GM23338 (cell line): ENCODE measurements at regions not wholly inside any gene's neighbourhood (a gene's known extent, or its start where the extent isn't known, plus 50 kb on each side); places are given as distances from the start of the nearest gene placed in this dataset.

Experiments used
- ATAC-seq: fragments of 200-7000 bp; cut with Tn5 transposase; 3 replicates; pipeline ENCODE4 v1.9.1; 2020
- DNase-seq: peaks from one replicate; pipeline ENCODE4 v3.0.0-alpha.2; 2015; ENCODE audit warnings: low spot score
- H2AFZ ChIP-seq: fragments of 200-600 bp; sonication (generic); 2 replicates; pipeline ENCODE4 v1.8.0; 2016; ENCODE audit warnings: antibody characterized with exemption, mild to moderate bottlenecking, moderate library complexity
- H3F3A ChIP-seq: fragments of 200-600 bp; sonication (generic); replicated peaks from 2 replicates; pipeline ENCODE4 v1.8.0; 2017; ENCODE audit warnings: antibody characterized with exemption, mixed run types, low read depth
- H3K27ac ChIP-seq: fragments of 200-600 bp; sonication (generic); 2 replicates; pipeline ENCODE4 v1.6.1; 2016; ENCODE audit warnings: low read depth
- H3K27me3 ChIP-seq: fragments of 200-600 bp; sonication (generic); 2 replicates; pipeline ENCODE4 v1.8.0; 2016; ENCODE audit warnings: mild to moderate bottlenecking, mixed run types, moderate library complexity; ENCODE audit not compliant: insufficient read depth
- H3K36me3 ChIP-seq: fragments of 200-600 bp; sonication (generic); 2 replicates; pipeline ENCODE4 v1.8.0; 2016; ENCODE audit warnings: mild to moderate bottlenecking; ENCODE audit not compliant: insufficient read depth
- H3K4me1 ChIP-seq: fragments of 200-600 bp; sonication (generic); 2 replicates; pipeline ENCODE4 v1.8.0; 2016; ENCODE audit warnings: mild to moderate bottlenecking, moderate library complexity; ENCODE audit not compliant: insufficient read depth
- H3K4me2 ChIP-seq: fragments of 200-600 bp; sonication (generic); 2 replicates; pipeline ENCODE4 v1.7.1; 2017; ENCODE audit warnings: mixed run types
- H3K4me3 ChIP-seq: fragments of 200-600 bp; sonication (generic); 2 replicates; pipeline ENCODE4 v1.6.1; 2016; ENCODE audit warnings: mixed run types
- H3K79me2 ChIP-seq: fragments of 200-600 bp; sonication (generic); replicated peaks from 2 replicates; pipeline ENCODE4 v1.8.0; 2017; ENCODE audit warnings: mild to moderate bottlenecking; ENCODE audit not compliant: insufficient read depth
- H3K9me2 ChIP-seq: fragments of 200-600 bp; sonication (generic); 2 replicates; pipeline ENCODE4 v1.8.0; 2017; ENCODE audit not compliant: insufficient read depth
- H4K20me1 ChIP-seq: fragments of 200-600 bp; sonication (generic); replicated peaks from 2 replicates; pipeline ENCODE4 v1.8.0; 2017; ENCODE audit warnings: mild to moderate bottlenecking; ENCODE audit not compliant: insufficient read depth
- H3K27ac Mint-ChIP-seq: 2 replicates; pipeline ENCODE4 v1.8.0; 2020; ENCODE audit warnings: inconsistent platforms, mild to moderate bottlenecking, moderate library complexity, mixed read lengths
- H3K27me3 Mint-ChIP-seq: 3 replicates; pipeline ENCODE4 v1.8.0; 2022; ENCODE audit warnings: low read depth, mild to moderate bottlenecking, moderate library complexity, mixed read lengths, inconsistent platforms; ENCODE audit not compliant: insufficient read depth, poor library complexity
- H3K36me3 Mint-ChIP-seq: 3 replicates; pipeline ENCODE4 v1.8.0; 2021; ENCODE audit warnings: low read depth, mild to moderate bottlenecking, inconsistent platforms, moderate library complexity, mixed read lengths
- H3K4me1 Mint-ChIP-seq: 3 replicates; pipeline ENCODE4 v1.8.0; 2020; ENCODE audit warnings: mild to moderate bottlenecking, inconsistent platforms, mixed read lengths
- H3K4me3 Mint-ChIP-seq: 3 replicates; pipeline ENCODE4 v1.8.0; 2021; ENCODE audit warnings: moderate library complexity, mild to moderate bottlenecking, inconsistent platforms, mixed read lengths
- H3K9me3 Mint-ChIP-seq: 3 replicates; pipeline ENCODE4 v1.8.0; 2020; ENCODE audit warnings: moderate library complexity, mild to moderate bottlenecking, inconsistent platforms, mixed read lengths
- CREB1 ChIP-seq: fragments of 250-450 bp; sonication (Bioruptor Pico); IDR thresholded peaks from 2 replicates; pipeline ENCODE4 v1.5.0; 2020; ENCODE audit warnings: low read depth, mild to moderate bottlenecking, moderate library complexity
- ETS1 ChIP-seq: IDR thresholded peaks from 2 replicates; pipeline ENCODE4 v1.6.1; 2016; ENCODE audit warnings: antibody characterized with exemption
- EZH2 ChIP-seq: fragments of 200-600 bp; sonication (generic); IDR thresholded peaks from one replicate; pipeline ENCODE4 v1.8.0; 2017; ENCODE audit warnings: antibody characterized with exemption, mild to moderate bottlenecking, low read depth; ENCODE audit not compliant: unreplicated experiment
- EZH2phosphoT487 ChIP-seq: fragments of 200-600 bp; sonication (generic); IDR thresholded peaks from one replicate; pipeline ENCODE4 v1.8.1; 2018; ENCODE audit warnings: antibody characterized with exemption; ENCODE audit not compliant: unreplicated experiment
- JUNB ChIP-seq: IDR thresholded peaks from one replicate; pipeline ENCODE4 v1.6.1; 2016; ENCODE audit warnings: antibody characterized with exemption; ENCODE audit not compliant: unreplicated experiment
- NANOG ChIP-seq: IDR thresholded peaks from 2 replicates; pipeline ENCODE4 v1.6.1; 2016; ENCODE audit warnings: antibody characterized with exemption, borderline replicate concordance
- POLR2AphosphoS5 ChIP-seq: IDR thresholded peaks from 2 replicates; pipeline ENCODE4 v1.6.1; 2016; ENCODE audit warnings: antibody characterized with exemption, low read depth
- STAT1 ChIP-seq: IDR thresholded peaks from one replicate; pipeline ENCODE4 v1.6.1; 2016; ENCODE audit warnings: antibody characterized with exemption; ENCODE audit not compliant: unreplicated experiment
- ZNF114 ChIP-seq: fragments of 250-450 bp; sonication (Bioruptor Pico); IDR thresholded peaks from 2 replicates; pipeline ENCODE4 v1.5.0; 2020; ENCODE audit warnings: mild to moderate bottlenecking, moderate library complexity
- ZNF331 ChIP-seq: fragments of 250-450 bp; sonication (Bioruptor Pico); IDR thresholded peaks from 2 replicates; pipeline ENCODE4 v1.5.0; 2020; ENCODE audit warnings: low read depth, mild to moderate bottlenecking, moderate library complexity
- ZNF462 ChIP-seq: fragments of 250-450 bp; sonication (Bioruptor Pico); IDR thresholded peaks from 2 replicates; pipeline ENCODE4 v1.5.0; 2020; ENCODE audit warnings: mild to moderate bottlenecking, moderate library complexity

- Mint-ChIP-seq H3K27ac (no peak overlapping the region), H3K27me3 (peaks cover 2% of the 10 kb centered on the region), H3K9me3 (no peaks in the 10 kb centered on the region), H3K4me3 (no peak overlapping the region), H3K4me1 (no peaks in the 10 kb centered on the region), H3K36me3 (no peaks in the 10 kb centered on the region)
- peaks cover 5% of the 10 kb centered on the region; the same call in 1 of the 2 replicates for H3K36me3 ChIP-seq
- TF ChIP-seq ZNF114 (CRISPR knock-in tag) (no peak), ETS1 (no peak), ZNF331 (CRISPR knock-in tag) (no peak), CREB1 (no peak), EZH2phosphoT487 (no peak), EZH2 (no peak), NANOG (no peak), STAT1 (no peak), JUNB (no peak)
- H3K4me1 ChIP-seq = no peaks in the 10 kb centered on the region
- no peaks in the 10 kb centered on the region for H4K20me1 ChIP-seq
- H3K79me2 ChIP-seq = no peaks in the 10 kb centered on the region
- H3K4me2 ChIP-seq = no peak overlapping the region
- no peak overlapping the region for H3K27ac ChIP-seq
- DNase-seq = no peak
- H3F3A ChIP-seq = no peaks in the 10 kb centered on the region
- no peak overlapping the region for H2AFZ ChIP-seq
- no peak for ATAC-seq
- H3K9me2 ChIP-seq = peaks cover 20% of the 10 kb centered on the region
- H3K27me3 ChIP-seq = no peaks in the 10 kb centered on the region
- H3K4me3 ChIP-seq = no peak overlapping the region
Measured at GRCh38 chr15:39239562-39239961, 341.3 kb upstream of the THBS1 start.

DNA sequence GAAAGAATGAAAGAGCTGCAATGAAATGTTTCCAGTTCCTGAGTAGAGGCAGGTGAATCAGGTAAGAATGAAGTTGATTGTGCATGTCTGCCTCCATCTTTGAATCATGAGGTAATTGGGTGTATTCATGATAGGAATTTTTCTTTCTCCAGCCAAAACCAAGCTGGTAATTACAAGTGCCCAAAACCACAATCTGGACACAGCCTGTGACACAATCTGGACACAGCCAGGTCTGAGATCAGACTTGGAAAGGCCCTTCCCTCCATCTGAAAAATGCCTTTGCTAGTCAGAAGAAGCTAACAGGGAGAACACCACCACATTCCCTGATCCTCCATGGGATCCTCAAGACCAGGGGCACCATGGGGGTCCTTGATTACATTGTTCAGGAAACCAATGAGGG is 338.5 kb upstream of the THBS1 start:
- Histone ChIP-seq H4K20me1 (no peaks in the 10 kb centered on the region), H3K4me1 (no peaks in the 10 kb centered on the region), H2AFZ (no peak overlapping the region), H3K9me2 (peaks cover 20% of the 10 kb centered on the region), H3K79me2 (no peaks in the 10 kb centered on the region), H3F3A (no peaks in the 10 kb centered on the region), H3K4me2 (no peak overlapping the region), H3K36me3 (peaks cover 5% of the 10 kb centered on the region; the same call in 1 of the 2 replicates), H3K27me3 (no peaks in the 10 kb centered on the region), H3K27ac (no peak overlapping the region), H3K4me3 (no peak overlapping the region)
- Mint-ChIP-seq H3K9me3 (no peaks in the 10 kb centered on the region), H3K4me1 (no peaks in the 10 kb centered on the region), H3K4me3 (no peak overlapping the region), H3K27me3 (peaks cover 2% of the 10 kb centered on the region), H3K36me3 (no peaks in the 10 kb centered on the region), H3K27ac (no peak overlapping the region)
- ATAC-seq = no peak
- no peak for DNase-seq
- TF ChIP-seq ETS1 (no peak), EZH2 (no peak), ZNF331 (CRISPR knock-in tag) (no peak), POLR2AphosphoS5 (no peak), ZNF462 (CRISPR knock-in tag) (no peak), JUNB (no peak), CREB1 (no peak)
